Ishikawa (cell line): ENCODE measurements at regions not wholly inside any gene's neighbourhood (a gene's known extent, or its start where the extent isn't known, plus 50 kb on each side); places are given as distances from the start of the nearest gene placed in this dataset.

ENCODE experiments used
- CREB1 ChIP-seq: IDR thresholded peaks from 2 replicates; pipeline ENCODE4 v1.6.1; 2012; ENCODE audit warnings: low read depth
- EGR1 ChIP-seq: IDR thresholded peaks from 2 replicates; pipeline ENCODE4 v1.6.1; 2012
- FOXM1 ChIP-seq: IDR thresholded peaks from 2 replicates; pipeline ENCODE4 v1.6.1; 2012; ENCODE audit warnings: low read depth, borderline replicate concordance
- NFIC ChIP-seq: IDR thresholded peaks from 2 replicates; pipeline ENCODE4 v1.6.1; 2012
- TAF1 ChIP-seq: IDR thresholded peaks from 2 replicates; pipeline ENCODE4 v1.6.1; 2012; ENCODE audit warnings: low read depth, mild to moderate bottlenecking
- TCF12 ChIP-seq: IDR thresholded peaks from 2 replicates; pipeline ENCODE4 v1.6.1; 2012; ENCODE audit warnings: low read depth
- YY1 ChIP-seq: IDR thresholded peaks from 2 replicates; pipeline ENCODE4 v1.6.1; 2012; ENCODE audit warnings: low read depth
- TF ChIP-seq, protein P1 (sequence below): IDR thresholded peaks from 2 replicates; pipeline ENCODE4 v1.6.1; 2012; ENCODE audit warnings: low read depth, mild to moderate bottlenecking
- TF ChIP-seq, protein P2 (sequence below): IDR thresholded peaks from 2 replicates; pipeline ENCODE4 v1.6.1; 2012

DNA sequence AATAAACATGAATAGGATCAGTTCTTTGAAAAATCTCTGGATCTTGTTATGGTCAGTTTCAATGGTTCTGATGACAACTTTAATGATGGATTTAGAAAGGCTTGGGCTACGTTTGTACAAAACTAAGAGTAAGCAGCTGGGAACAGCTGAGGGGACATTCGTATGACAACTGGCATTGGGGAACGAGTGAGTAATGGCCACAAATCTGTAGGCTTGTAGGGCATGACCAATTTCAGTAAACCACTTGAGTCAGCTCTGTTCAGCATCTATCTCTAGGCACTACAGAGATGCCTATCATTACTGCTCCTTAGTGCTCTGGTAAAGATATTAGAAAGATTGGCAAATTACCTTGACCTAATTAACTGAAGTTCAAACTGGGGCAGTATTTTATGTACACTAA, 1375.6 kb downstream of the EPHA7 start:
- TF ChIP-seq EGR1, result no peak
- TF ChIP-seq TAF1, result no peak
- no peak for TF ChIP-seq YY1
- TF ChIP-seq, protein P1, sequence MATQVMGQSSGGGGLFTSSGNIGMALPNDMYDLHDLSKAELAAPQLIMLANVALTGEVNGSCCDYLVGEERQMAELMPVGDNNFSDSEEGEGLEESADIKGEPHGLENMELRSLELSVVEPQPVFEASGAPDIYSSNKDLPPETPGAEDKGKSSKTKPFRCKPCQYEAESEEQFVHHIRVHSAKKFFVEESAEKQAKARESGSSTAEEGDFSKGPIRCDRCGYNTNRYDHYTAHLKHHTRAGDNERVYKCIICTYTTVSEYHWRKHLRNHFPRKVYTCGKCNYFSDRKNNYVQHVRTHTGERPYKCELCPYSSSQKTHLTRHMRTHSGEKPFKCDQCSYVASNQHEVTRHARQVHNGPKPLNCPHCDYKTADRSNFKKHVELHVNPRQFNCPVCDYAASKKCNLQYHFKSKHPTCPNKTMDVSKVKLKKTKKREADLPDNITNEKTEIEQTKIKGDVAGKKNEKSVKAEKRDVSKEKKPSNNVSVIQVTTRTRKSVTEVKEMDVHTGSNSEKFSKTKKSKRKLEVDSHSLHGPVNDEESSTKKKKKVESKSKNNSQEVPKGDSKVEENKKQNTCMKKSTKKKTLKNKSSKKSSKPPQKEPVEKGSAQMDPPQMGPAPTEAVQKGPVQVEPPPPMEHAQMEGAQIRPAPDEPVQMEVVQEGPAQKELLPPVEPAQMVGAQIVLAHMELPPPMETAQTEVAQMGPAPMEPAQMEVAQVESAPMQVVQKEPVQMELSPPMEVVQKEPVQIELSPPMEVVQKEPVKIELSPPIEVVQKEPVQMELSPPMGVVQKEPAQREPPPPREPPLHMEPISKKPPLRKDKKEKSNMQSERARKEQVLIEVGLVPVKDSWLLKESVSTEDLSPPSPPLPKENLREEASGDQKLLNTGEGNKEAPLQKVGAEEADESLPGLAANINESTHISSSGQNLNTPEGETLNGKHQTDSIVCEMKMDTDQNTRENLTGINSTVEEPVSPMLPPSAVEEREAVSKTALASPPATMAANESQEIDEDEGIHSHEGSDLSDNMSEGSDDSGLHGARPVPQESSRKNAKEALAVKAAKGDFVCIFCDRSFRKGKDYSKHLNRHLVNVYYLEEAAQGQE, result no peak
- TF ChIP-seq CREB1, result no peak
- TF ChIP-seq FOXM1, result no peak
- TF ChIP-seq, protein P2, sequence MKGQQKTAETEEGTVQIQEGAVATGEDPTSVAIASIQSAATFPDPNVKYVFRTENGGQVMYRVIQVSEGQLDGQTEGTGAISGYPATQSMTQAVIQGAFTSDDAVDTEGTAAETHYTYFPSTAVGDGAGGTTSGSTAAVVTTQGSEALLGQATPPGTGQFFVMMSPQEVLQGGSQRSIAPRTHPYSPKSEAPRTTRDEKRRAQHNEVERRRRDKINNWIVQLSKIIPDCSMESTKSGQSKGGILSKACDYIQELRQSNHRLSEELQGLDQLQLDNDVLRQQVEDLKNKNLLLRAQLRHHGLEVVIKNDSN, result no peak
- no peak for TF ChIP-seq TCF12
- TF ChIP-seq NFIC, result no peak
